ENCODE measurements at regions not wholly inside any gene's neighbourhood (a gene's known extent, or its start where the extent isn't known, plus 50 kb on each side); places are given as distances from the start of the nearest gene placed in this dataset.
"Not testable (repeated sequence)": the region's sequence is repeated elsewhere in the genome, so short reads cannot be mapped to it uniquely, and the experiment has no call there.

GRCh38 chr13:44744880-44745633 lies 168.9 kb upstream of the TSC22D1 start:
- Mint-ChIP-seq H3K27me3 (peaks cover 3% of the 10 kb centered on the region), H3K4me1 (ENCODE audit: low read depth) (no peaks in the 10 kb centered on the region), H3K27ac (no peak overlapping the region)

GRCh38 chr13:44739539-44739938 lies 163.4 kb upstream of the TSC22D1 start:
- H3K27ac Mint-ChIP-seq = no peak overlapping the region
- H3K4me3 Mint-ChIP-seq = no peak overlapping the region
- no peaks in the 10 kb centered on the region for H3K4me1 Mint-ChIP-seq (ENCODE audit: low read depth)
- H3K9me3 Mint-ChIP-seq (ENCODE audit: low read depth) = peaks cover 7% of the 10 kb centered on the region
- no peaks in the 10 kb centered on the region for H3K36me3 Mint-ChIP-seq
- no peaks in the 10 kb centered on the region for H3K27me3 Mint-ChIP-seq

More at GRCh38 chr13:44744880-44745633, 168.9 kb upstream of the TSC22D1 start:
- H3K4me3 Mint-ChIP-seq = no peak overlapping the region
- peaks cover 7% of the 10 kb centered on the region for H3K9me3 Mint-ChIP-seq (ENCODE audit: low read depth)
- no peaks in the 10 kb centered on the region for H3K36me3 Mint-ChIP-seq

- H3K4me1 Mint-ChIP-seq (ENCODE audit: low read depth) = no peaks in the 10 kb centered on the region
- H3K36me3 Mint-ChIP-seq = no peaks in the 10 kb centered on the region
- H3K27me3 Mint-ChIP-seq = no peaks in the 10 kb centered on the region
- no peak overlapping the region for H3K4me3 Mint-ChIP-seq
- no peak overlapping the region for H3K27ac Mint-ChIP-seq
- peaks cover 7% of the 10 kb centered on the region for H3K9me3 Mint-ChIP-seq (ENCODE audit: low read depth)
These were observed 163.0 kb upstream of the TSC22D1 start for GRCh38 chr13:44739120-44739519.

GRCh38 chr13:44738463-44738862 lies 162.3 kb upstream of the TSC22D1 start:
- no peaks in the 10 kb centered on the region for H3K4me1 Mint-ChIP-seq (ENCODE audit: low read depth)
- no peaks in the 10 kb centered on the region for H3K36me3 Mint-ChIP-seq
- H3K27ac Mint-ChIP-seq = no peak overlapping the region
- H3K27me3 Mint-ChIP-seq = no peaks in the 10 kb centered on the region
- H3K4me3 Mint-ChIP-seq = no peak overlapping the region
- H3K9me3 Mint-ChIP-seq (ENCODE audit: low read depth) = peaks cover 2% of the 10 kb centered on the region

GRCh38 chr13:44735806-44736205 lies 159.7 kb upstream of the TSC22D1 start:
- Mint-ChIP-seq H3K9me3 (ENCODE audit: low read depth) (no peaks in the 10 kb centered on the region), H3K4me1 (ENCODE audit: low read depth) (no peaks in the 10 kb centered on the region), H3K4me3 (no peak overlapping the region), H3K27me3 (peaks cover 5% of the 10 kb centered on the region), H3K36me3 (no peaks in the 10 kb centered on the region), H3K27ac (no peak overlapping the region)

- Mint-ChIP-seq H3K27ac (no peak overlapping the region), H3K4me1 (ENCODE audit: low read depth) (no peaks in the 10 kb centered on the region), H3K27me3 (peaks cover 5% of the 10 kb centered on the region), H3K4me3 (no peak overlapping the region), H3K9me3 (ENCODE audit: low read depth) (no peaks in the 10 kb centered on the region), H3K36me3 (no peaks in the 10 kb centered on the region)
These were observed 158.1 kb upstream of the TSC22D1 start for GRCh38 chr13:44734201-44734707.

GRCh38 chr13:44732503-44733098 lies 156.5 kb upstream of the TSC22D1 start:
- Mint-ChIP-seq H3K27me3 (peaks cover 5% of the 10 kb centered on the region), H3K9me3 (ENCODE audit: low read depth) (no peaks in the 10 kb centered on the region), H3K4me1 (ENCODE audit: low read depth) (no peaks in the 10 kb centered on the region), H3K27ac (no peak overlapping the region), H3K4me3 (no peak overlapping the region), H3K36me3 (no peaks in the 10 kb centered on the region)

- Mint-ChIP-seq H3K4me1 (ENCODE audit: low read depth) (no peaks in the 10 kb centered on the region), H3K27ac (no peak overlapping the region), H3K36me3 (no peaks in the 10 kb centered on the region), H3K9me3 (ENCODE audit: low read depth) (no peaks in the 10 kb centered on the region), H3K27me3 (peaks cover 7% of the 10 kb centered on the region), H3K4me3 (no peak overlapping the region)
These were observed 154.7 kb upstream of the TSC22D1 start for GRCh38 chr13:44730851-44731250.

GRCh38 chr13:44730099-44730498 lies 154.0 kb upstream of the TSC22D1 start:
- Mint-ChIP-seq H3K9me3 (ENCODE audit: low read depth) (no peaks in the 10 kb centered on the region), H3K4me3 (no peak overlapping the region), H3K27me3 (peaks cover 7% of the 10 kb centered on the region), H3K27ac (no peak overlapping the region), H3K36me3 (no peaks in the 10 kb centered on the region), H3K4me1 (ENCODE audit: low read depth) (no peaks in the 10 kb centered on the region)

GRCh38 chr13:44727591-44727990 lies 151.5 kb upstream of the TSC22D1 start:
- not testable (repeated sequence) for H3K27me3 Mint-ChIP-seq, H3K27ac Mint-ChIP-seq, H3K36me3 Mint-ChIP-seq

GRCh38 chr13:44726778-44727177 lies 150.6 kb upstream of the TSC22D1 start:
- H3K36me3 Mint-ChIP-seq = no peaks in the 10 kb centered on the region
- no peaks in the 10 kb centered on the region for H3K9me3 Mint-ChIP-seq (ENCODE audit: low read depth)
- H3K27ac Mint-ChIP-seq = no peak overlapping the region
- no peaks in the 10 kb centered on the region for H3K4me1 Mint-ChIP-seq (ENCODE audit: low read depth)
- peaks cover 4% of the 10 kb centered on the region for H3K27me3 Mint-ChIP-seq
- no peak overlapping the region for H3K4me3 Mint-ChIP-seq

More at GRCh38 chr13:44727591-44727990, 151.5 kb upstream of the TSC22D1 start:
- not testable (repeated sequence) for H3K4me3 Mint-ChIP-seq; H3K4me1 Mint-ChIP-seq (ENCODE audit: low read depth); H3K9me3 Mint-ChIP-seq (ENCODE audit: low read depth)

- Mint-ChIP-seq H3K27ac (no peak overlapping the region), H3K4me1 (ENCODE audit: low read depth) (no peaks in the 10 kb centered on the region), H3K27me3 (peaks cover 2% of the 10 kb centered on the region), H3K9me3 (ENCODE audit: low read depth) (no peaks in the 10 kb centered on the region), H3K4me3 (no peak overlapping the region), H3K36me3 (no peaks in the 10 kb centered on the region)
These were observed 150.1 kb upstream of the TSC22D1 start for GRCh38 chr13:44726214-44726613.

GRCh38 chr13:44719857-44720671 lies 143.9 kb upstream of the TSC22D1 start:
- no peaks in the 10 kb centered on the region for H3K27me3 Mint-ChIP-seq
- H3K9me3 Mint-ChIP-seq (ENCODE audit: low read depth) = no peaks in the 10 kb centered on the region
- no peaks in the 10 kb centered on the region for H3K36me3 Mint-ChIP-seq
- no peak overlapping the region for H3K4me3 Mint-ChIP-seq
- no peaks in the 10 kb centered on the region for H3K4me1 Mint-ChIP-seq (ENCODE audit: low read depth)
- no peak overlapping the region for H3K27ac Mint-ChIP-seq

- no peaks in the 10 kb centered on the region for H3K36me3 Mint-ChIP-seq
- no peak overlapping the region for H3K27ac Mint-ChIP-seq
- no peaks in the 10 kb centered on the region for H3K9me3 Mint-ChIP-seq (ENCODE audit: low read depth)
- H3K4me1 Mint-ChIP-seq (ENCODE audit: low read depth) = no peaks in the 10 kb centered on the region
- H3K27me3 Mint-ChIP-seq = no peaks in the 10 kb centered on the region
- no peak overlapping the region for H3K4me3 Mint-ChIP-seq
These were observed 142.3 kb upstream of the TSC22D1 start for GRCh38 chr13:44718467-44718866.
